H1 (cell line): ENCODE measurements at regions not wholly inside any gene's neighbourhood (a gene's known extent, or its start where the extent isn't known, plus 50 kb on each side); places are given as distances from the start of the nearest gene placed in this dataset.

Experiments
- CTCF ChIA-PET: fragments of 300-600 bp; sonication (Branson Sonifier 250); formaldehyde crosslinking; loops from one replicate; lab custom pipeline; 2021; ENCODE audit not compliant: partially characterized antibody; lab: Charles Lee
- POLR2A ChIA-PET: fragments of 300-600 bp; sonication (Branson Sonifier 250); formaldehyde crosslinking; loops from one replicate; lab custom pipeline; 2021; ENCODE audit warnings: inconsistent platforms; ENCODE audit not compliant: partially characterized antibody; lab: Charles Lee
- DNase-seq, 2 experiments: peaks; one replicate each; pipeline versions ENCODE4 v3.0.0 to v3.0.0-alpha.2; 2010 to 2022; ENCODE audit warnings: low spot score in 2 of 2, low read depth in 1 of 2, mixed read lengths in 1 of 2
- FAIRE-seq: peaks from 2 replicates; lab custom pipeline; 2011; peaks lifted over from hg19 to GRCh38; lab: Jason Lieb, UNC
- H2AFZ ChIP-seq: 2 replicates; pipeline ENCODE4 v1.8.1; 2012; ENCODE audit warnings: low read length, inconsistent platforms
- H2AK5ac ChIP-seq: 2 replicates; pipeline ENCODE4 v1.6.1; 2013; ENCODE audit warnings: low read depth, low read length
- H2BK120ac ChIP-seq: replicated peaks from 2 replicates; pipeline ENCODE3; 2013; ENCODE audit warnings: low read depth, low read length, inconsistent platforms
- H2BK12ac ChIP-seq: 2 replicates; pipeline ENCODE4 v1.6.1; 2013; ENCODE audit warnings: low read depth, low read length
- H2BK15ac ChIP-seq: 2 replicates; pipeline ENCODE4 v1.6.1; 2013; ENCODE audit warnings: low read length
- H2BK20ac ChIP-seq: 2 replicates; pipeline ENCODE4 v1.6.1; 2013; ENCODE audit warnings: low read length
- H2BK5ac ChIP-seq: 2 replicates; pipeline ENCODE4 v1.6.1; 2013; ENCODE audit warnings: low read depth, low read length
- H3K14ac ChIP-seq: 2 replicates; pipeline ENCODE4 v1.6.1; 2013; ENCODE audit warnings: inconsistent platforms; ENCODE audit not compliant: insufficient read length
- H3K18ac ChIP-seq: 2 replicates; pipeline ENCODE4 v1.6.1; 2013; ENCODE audit warnings: low read length; ENCODE audit errors: extremely low read depth
- H3K23ac ChIP-seq: 2 replicates; pipeline ENCODE4 v1.6.1; 2013; ENCODE audit warnings: inconsistent platforms; ENCODE audit not compliant: insufficient read length
- H3K23me2 ChIP-seq: 2 replicates; pipeline ENCODE4 v1.6.1; 2013; ENCODE audit warnings: low read depth, low read length
- H3K27ac ChIP-seq: 2 replicates; pipeline ENCODE4 v1.6.1; 2011; ENCODE audit warnings: low read depth, low read length, inconsistent platforms
- H3K27me3 ChIP-seq, 4 experiments: replicated peaks in 1 of 4; 1 replicate in 1 of 4; 2 replicates in 3 of 4; pipeline versions ENCODE4 v1.6.1 to v1.8.1; 2011 to 2013; ENCODE audit warnings: low read length in 3 of 4, mild to moderate bottlenecking in 3 of 4, inconsistent platforms in 2 of 4, mixed read lengths in 2 of 4, moderate library complexity in 1 of 4; ENCODE audit not compliant: control insufficient read depth in 3 of 4, insufficient read depth in 3 of 4; ENCODE audit errors: extremely low read depth in 1 of 4
- H3K36me3 ChIP-seq, 4 experiments: 2 replicates each; pipeline versions ENCODE4 v1.6.1 to v1.8.1; 2011 to 2013; ENCODE audit warnings: mild to moderate bottlenecking in 4 of 4, low read length in 3 of 4, moderate library complexity in 2 of 4, control low read depth in 1 of 4, inconsistent platforms in 1 of 4; ENCODE audit not compliant: insufficient read depth in 4 of 4, control insufficient read depth in 2 of 4
- H3K4ac ChIP-seq: replicated peaks from 2 replicates; pipeline ENCODE3; 2013; ENCODE audit warnings: low read length, low read depth, mixed read lengths, inconsistent platforms; ENCODE audit not compliant: insufficient read length
- H3K4me1 ChIP-seq, 4 experiments: replicated peaks in 1 of 4; 1 replicate in 1 of 4; 2 replicates in 3 of 4; pipeline versions ENCODE4 v1.6.1 to v1.8.1; 2011 to 2013; ENCODE audit warnings: low read length in 3 of 4, inconsistent platforms in 2 of 4, mixed read lengths in 1 of 4; ENCODE audit not compliant: insufficient read depth in 4 of 4, control insufficient read depth in 3 of 4
- H3K4me2 ChIP-seq, 2 experiments: 2 replicates each; pipeline versions ENCODE4 v1.6.1 to v1.8.1; 2011 to 2013; ENCODE audit warnings: low read depth in 2 of 2, low read length in 2 of 2, control low read depth in 1 of 2, inconsistent platforms in 1 of 2, mild to moderate bottlenecking in 1 of 2; ENCODE audit not compliant: insufficient read depth in 1 of 2
- H3K4me3 ChIP-seq, 4 experiments: fragments of 200-600, 300-600 bp in 1 of 4; sonication (generic), shearing (Covaris generic), sonication (Bioruptor Twin) in 1 of 4; 2 replicates each; pipeline versions ENCODE4 v1.5.1 to v1.8.1; 2011 to 2016; ENCODE audit warnings: low read length in 4 of 4, low read depth in 3 of 4, control low read depth in 2 of 4, inconsistent platforms in 2 of 4, mild to moderate bottlenecking in 2 of 4, mixed read lengths in 1 of 4, moderate library complexity in 1 of 4; ENCODE audit not compliant: insufficient read depth in 2 of 4; ENCODE audit errors: extremely low read depth in 1 of 4
- H3K56ac ChIP-seq: replicated peaks from 2 replicates; pipeline ENCODE3; 2013; ENCODE audit warnings: low read depth, mild to moderate bottlenecking, mixed read lengths, low read length, inconsistent platforms; ENCODE audit not compliant: insufficient read length
- H3K79me1 ChIP-seq: 2 replicates; pipeline ENCODE4 v1.6.1; 2013; ENCODE audit warnings: low read depth, low read length, control low read depth
- H3K79me2 ChIP-seq, 2 experiments: 2 replicates each; pipeline versions ENCODE4 v1.6.1 to v1.8.1; 2012 to 2013; ENCODE audit warnings: low read length in 2 of 2, mild to moderate bottlenecking in 2 of 2, inconsistent platforms in 1 of 2; ENCODE audit not compliant: insufficient read depth in 2 of 2, control insufficient read depth in 1 of 2
- H3K9ac ChIP-seq, 4 experiments: replicated peaks in 1 of 4; 1 replicate in 1 of 4; 2 replicates in 3 of 4; pipeline versions ENCODE4 v1.6.1 to v1.8.1; 2011 to 2013; ENCODE audit warnings: low read depth in 3 of 4, low read length in 3 of 4, control low read depth in 2 of 4, mild to moderate bottlenecking in 2 of 4, moderate library complexity in 2 of 4, inconsistent platforms in 1 of 4; ENCODE audit errors: extremely low read depth in 1 of 4
- H3K9me3 ChIP-seq, 2 experiments: 2 replicates each; pipeline versions ENCODE4 v1.6.1 to v1.8.1; 2012 to 2013; ENCODE audit warnings: mild to moderate bottlenecking in 2 of 2, moderate library complexity in 2 of 2, control low read depth in 1 of 2, inconsistent platforms in 1 of 2, low read depth in 1 of 2, low read length in 1 of 2, mixed read lengths in 1 of 2; ENCODE audit not compliant: insufficient read depth in 2 of 2
- H4K20me1 ChIP-seq, 2 experiments: replicated peaks in 1 of 2; 2 replicates each; pipeline versions ENCODE3 to v1.8.1; 2011 to 2013; ENCODE audit warnings: inconsistent platforms in 2 of 2, low read length in 2 of 2, mild to moderate bottlenecking in 1 of 2; ENCODE audit not compliant: insufficient read depth in 2 of 2, control insufficient read depth in 1 of 2
- H4K5ac ChIP-seq: 2 replicates; pipeline ENCODE4 v1.6.1; 2013; ENCODE audit warnings: low read length, low read depth, mixed read lengths, inconsistent platforms; ENCODE audit not compliant: insufficient read length
- H4K8ac ChIP-seq: 2 replicates; pipeline ENCODE4 v1.8.0; 2013; ENCODE audit warnings: mild to moderate bottlenecking, moderate library complexity, low read length, inconsistent platforms; ENCODE audit not compliant: insufficient read depth; ENCODE audit errors: extremely low read depth
- H4K91ac ChIP-seq: replicated peaks from 2 replicates; pipeline ENCODE3; 2013; ENCODE audit warnings: low read length, mixed read lengths, inconsistent platforms; ENCODE audit not compliant: insufficient read length
- ASH2L ChIP-seq: fragments of 200-600, 300-600 bp; sonication (generic); IDR thresholded peaks from one replicate; pipeline ENCODE4 v1.7.1; 2017; ENCODE audit warnings: low read length
- BACH1 ChIP-seq: IDR thresholded peaks from 2 replicates; pipeline ENCODE4 v1.6.1; 2012; ENCODE audit warnings: low read length, improper control_type of control experiment
- BCL11A ChIP-seq, 2 experiments: IDR thresholded peaks; one replicate each; pipeline ENCODE4 v1.6.1; 2011; ENCODE audit warnings: low read depth in 2 of 2, low read length in 2 of 2, mild to moderate bottlenecking in 2 of 2
- CTBP2 ChIP-seq: IDR thresholded peaks from 2 replicates; pipeline ENCODE4 v1.7.0; 2011; ENCODE audit warnings: borderline replicate concordance, mild to moderate bottlenecking, moderate library complexity, mixed read lengths, low read length; ENCODE audit not compliant: insufficient read depth, insufficient read length
- EZH2 ChIP-seq: fragments of 200-600 bp; sonication (generic); IDR thresholded peaks from 2 replicates; pipeline ENCODE4 v1.7.1; 2012; ENCODE audit warnings: low read depth, mild to moderate bottlenecking, moderate library complexity, low read length, inconsistent platforms; ENCODE audit not compliant: severe bottlenecking
- FOSL1 ChIP-seq: IDR thresholded peaks from 2 replicates; pipeline ENCODE4 v1.6.1; 2011; ENCODE audit warnings: mild to moderate bottlenecking, low read depth, low read length, moderate library complexity; ENCODE audit not compliant: insufficient read depth
- GABPA ChIP-seq: IDR thresholded peaks from 2 replicates; pipeline ENCODE4 v1.6.1; 2011; ENCODE audit warnings: mild to moderate bottlenecking, low read length, moderate library complexity, borderline replicate concordance; ENCODE audit not compliant: insufficient read depth
- KDM1A ChIP-seq: fragments of 200-600, 300-600 bp; sonication (generic); IDR thresholded peaks from 2 replicates; pipeline ENCODE4 v1.7.1; 2016; ENCODE audit warnings: mild to moderate bottlenecking, low read length, borderline replicate concordance
- POLR2A ChIP-seq, 2 experiments: IDR thresholded peaks; 1 replicate in 1 of 2; 2 replicates in 1 of 2; pipeline ENCODE4 v1.6.1; 2011; ENCODE audit warnings: low read depth in 2 of 2, low read length in 2 of 2, mild to moderate bottlenecking in 2 of 2; ENCODE audit errors: control extremely low read depth in 1 of 2
- POU5F1 ChIP-seq: IDR thresholded peaks from 2 replicates; pipeline ENCODE4 v1.6.1; 2011; ENCODE audit warnings: low read depth, mild to moderate bottlenecking, low read length, moderate library complexity
- RBBP5 ChIP-seq: IDR thresholded peaks from 2 replicates; pipeline ENCODE4 v1.7.1; 2012; ENCODE audit warnings: low read depth, mild to moderate bottlenecking, inconsistent platforms, low read length, moderate library complexity, borderline replicate concordance
- SP2 ChIP-seq: IDR thresholded peaks from 2 replicates; pipeline ENCODE4 v1.6.1; 2012; ENCODE audit warnings: mild to moderate bottlenecking, low read length, inconsistent platforms
- WGBS, 2 experiments: shearing (Covaris generic) in 1 of 2; methylation state at CpG; one replicate each; pipeline versions ENCODE4 v1.1.6 to v1.1.7; 2013 to 2015; ENCODE audit warnings: low lambda C conversion rate in 2 of 2, mixed read lengths in 2 of 2, inconsistent platforms in 1 of 2, low coverage in 1 of 2, missing lambda C conversion rate in 1 of 2; ENCODE audit not compliant: insufficient replicate concordance in 2 of 2, insufficient coverage in 1 of 2, insufficient read length in 1 of 2; ENCODE audit errors: extremely low coverage in 1 of 2, missing lambda C conversion rate in 1 of 2; 5-methylcytosine and 5-hydroxymethylcytosine counted together
- TF ChIP-seq, protein P1 (sequence below): IDR thresholded peaks from 2 replicates; pipeline ENCODE4 v1.6.1; 2012; ENCODE audit warnings: low read length, inconsistent platforms
- TF ChIP-seq, protein P2 (sequence below): IDR thresholded peaks from 2 replicates; pipeline ENCODE4 v1.6.1; 2012; ENCODE audit warnings: inconsistent platforms

DNA sequence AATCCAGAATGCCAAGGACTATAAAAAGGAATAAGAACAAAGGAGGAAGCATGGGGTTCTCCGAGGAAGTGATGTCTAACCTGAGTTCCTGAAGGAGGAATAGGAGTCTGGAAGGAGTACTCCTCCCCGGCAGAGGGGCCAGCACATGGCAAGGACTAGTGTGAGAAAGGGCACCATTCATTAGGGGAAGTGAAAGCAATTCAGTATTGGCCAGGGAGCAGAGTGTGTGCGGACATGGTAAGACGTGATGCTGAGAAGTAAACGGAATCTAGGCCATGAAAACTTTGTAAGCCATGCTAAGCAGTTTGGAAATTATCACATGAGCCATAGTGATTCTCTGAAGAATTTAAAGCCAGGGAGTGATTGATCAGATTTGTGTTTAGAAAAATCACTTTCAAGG, 218.9 kb upstream of the PRDM1 start:
- Histone ChIP-seq H2BK15ac (no peak overlapping the region), H3K79me2 (no peaks in the 10 kb centered on the region), H3K27ac (no peak overlapping the region), H3K9ac (no peak overlapping the region), H3K36me3 (no peaks in the 10 kb centered on the region), H2BK20ac (no peak overlapping the region), H2AFZ (no peak overlapping the region), H2AK5ac (no peak overlapping the region), H3K27me3 (no peaks in the 10 kb centered on the region), H3K4me1 (no peaks in the 10 kb centered on the region; a peak in 1 of 7 replicates), H3K9me3 (no peaks in the 10 kb centered on the region), H3K79me1 (no peaks in the 10 kb centered on the region), H4K5ac (no peak overlapping the region), H2BK120ac (no peak overlapping the region), H2BK5ac (no peak overlapping the region), H4K20me1 (no peaks in the 10 kb centered on the region), H2BK12ac (no peak overlapping the region), H3K23me2 (no peaks in the 10 kb centered on the region), H3K56ac (no peak overlapping the region), H4K8ac (no peak overlapping the region), H3K4me3 (no peak overlapping the region), H3K4me2 (no peak overlapping the region), H3K23ac (no peak overlapping the region), H3K14ac (no peak overlapping the region), H4K91ac (no peak overlapping the region), H3K18ac (no peak overlapping the region), H3K4ac (no peak overlapping the region)
- no peak for FAIRE-seq
- POLR2A ChIA-PET, result no interaction called here
- 90% methylated on average over 5 of the region's 5 CpGs; no CpG with 5 or more reads in 1 of the 2 experiments for WGBS, 2 experiments
- DNase-seq, result no peak
- CTCF ChIA-PET, result no interaction called here
- TF ChIP-seq EZH2, result no peak
- TF ChIP-seq GABPA, result no peak
- TF ChIP-seq SP2, result no peak
- TF ChIP-seq, protein P1, sequence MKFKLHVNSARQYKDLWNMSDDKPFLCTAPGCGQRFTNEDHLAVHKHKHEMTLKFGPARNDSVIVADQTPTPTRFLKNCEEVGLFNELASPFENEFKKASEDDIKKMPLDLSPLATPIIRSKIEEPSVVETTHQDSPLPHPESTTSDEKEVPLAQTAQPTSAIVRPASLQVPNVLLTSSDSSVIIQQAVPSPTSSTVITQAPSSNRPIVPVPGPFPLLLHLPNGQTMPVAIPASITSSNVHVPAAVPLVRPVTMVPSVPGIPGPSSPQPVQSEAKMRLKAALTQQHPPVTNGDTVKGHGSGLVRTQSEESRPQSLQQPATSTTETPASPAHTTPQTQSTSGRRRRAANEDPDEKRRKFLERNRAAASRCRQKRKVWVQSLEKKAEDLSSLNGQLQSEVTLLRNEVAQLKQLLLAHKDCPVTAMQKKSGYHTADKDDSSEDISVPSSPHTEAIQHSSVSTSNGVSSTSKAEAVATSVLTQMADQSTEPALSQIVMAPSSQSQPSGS, result no peak
- TF ChIP-seq KDM1A, result no peak
- TF ChIP-seq RBBP5, result no peak
- TF ChIP-seq BACH1, result no peak
- TF ChIP-seq, protein P2, sequence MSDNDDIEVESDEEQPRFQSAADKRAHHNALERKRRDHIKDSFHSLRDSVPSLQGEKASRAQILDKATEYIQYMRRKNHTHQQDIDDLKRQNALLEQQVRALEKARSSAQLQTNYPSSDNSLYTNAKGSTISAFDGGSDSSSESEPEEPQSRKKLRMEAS, result no peak
- no peak for TF ChIP-seq CTBP2
- TF ChIP-seq ASH2L, result no peak
- TF ChIP-seq FOSL1, result no peak
- TF ChIP-seq POU5F1, result no peak
- no peak for TF ChIP-seq BCL11A (IDR thresholded peaks at IDR 0.05; ENCODE audit: low read depth in 2 of 2, low read length in 2 of 2)
- TF ChIP-seq POLR2A (IDR thresholded peaks at IDR 0.05; ENCODE audit: control extremely low read depth in 1 of 2, low read depth in 2 of 2, low read length in 2 of 2), result no peak
